Muscle layer of colon (tissue), 2 donors: ENCODE measurements at regions not wholly inside any gene's neighbourhood (a gene's known extent, or its start where the extent isn't known, plus 50 kb on each side); places are given as distances from the start of the nearest gene placed in this dataset.
"Not testable (repeated sequence)": the region's sequence is repeated elsewhere in the genome, so short reads cannot be mapped to it uniquely, and the experiment has no call there.

Experiments used
- H3K27ac ChIP-seq: one replicate; pipeline ENCODE4 v1.7.0; 2013; ENCODE audit warnings: low read depth, mild to moderate bottlenecking, low read length, moderate library complexity
- H3K27me3 ChIP-seq, 2 donors: one replicate each; pipeline ENCODE4 v1.7.0; 2013; ENCODE audit warnings: low read length in 2 of 2, mild to moderate bottlenecking in 2 of 2; ENCODE audit not compliant: insufficient read depth in 2 of 2, control insufficient read depth in 1 of 2
- H3K36me3 ChIP-seq: one replicate; pipeline ENCODE4 v1.7.0; 2013; ENCODE audit warnings: mild to moderate bottlenecking, low read length; ENCODE audit not compliant: insufficient read depth
- H3K4me1 ChIP-seq: one replicate; pipeline ENCODE4 v1.7.0; 2013; ENCODE audit warnings: mild to moderate bottlenecking, low read length; ENCODE audit not compliant: insufficient read depth
- H3K4me3 ChIP-seq, 2 donors: one replicate each; pipeline ENCODE4 v1.7.0; 2013; ENCODE audit warnings: low read length in 2 of 2, low read depth in 1 of 2, mild to moderate bottlenecking in 1 of 2, moderate library complexity in 1 of 2
- H3K9ac ChIP-seq: one replicate; pipeline ENCODE4 v1.7.0; 2013; ENCODE audit warnings: low read length
- H3K9me3 ChIP-seq: one replicate; pipeline ENCODE4 v1.7.0; 2013; ENCODE audit warnings: mild to moderate bottlenecking, low read length
- donor health status: abdominal sarcoma.
- donor health status: Adenocarcinoma of cecum.

DNA sequence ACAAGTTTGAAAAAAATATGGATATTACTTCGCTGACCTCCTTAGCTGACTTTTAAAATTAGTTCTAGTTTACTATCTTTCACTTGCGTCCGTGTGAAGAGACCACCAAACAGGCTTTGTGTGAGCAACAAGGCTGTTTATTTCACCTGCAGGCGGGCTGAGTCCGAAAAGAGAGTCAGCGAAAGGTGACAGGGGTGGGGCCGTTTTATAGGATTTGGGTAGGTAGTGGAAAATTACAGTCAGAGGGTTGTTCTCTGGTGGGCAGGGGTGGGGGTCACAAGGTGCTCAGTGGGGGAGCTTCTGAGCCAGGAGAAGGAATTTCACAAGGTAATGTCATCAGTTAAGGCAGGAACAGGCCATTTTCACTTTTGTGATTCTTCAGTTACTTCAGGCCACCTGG lies 203.7 kb downstream of the POM121L12 start:
- not testable (repeated sequence) for H3K4me3 ChIP-seq, H3K27me3 ChIP-seq, H3K9ac ChIP-seq, H3K27ac ChIP-seq, H3K9me3 ChIP-seq, H3K4me1 ChIP-seq, H3K36me3 ChIP-seq

DNA sequence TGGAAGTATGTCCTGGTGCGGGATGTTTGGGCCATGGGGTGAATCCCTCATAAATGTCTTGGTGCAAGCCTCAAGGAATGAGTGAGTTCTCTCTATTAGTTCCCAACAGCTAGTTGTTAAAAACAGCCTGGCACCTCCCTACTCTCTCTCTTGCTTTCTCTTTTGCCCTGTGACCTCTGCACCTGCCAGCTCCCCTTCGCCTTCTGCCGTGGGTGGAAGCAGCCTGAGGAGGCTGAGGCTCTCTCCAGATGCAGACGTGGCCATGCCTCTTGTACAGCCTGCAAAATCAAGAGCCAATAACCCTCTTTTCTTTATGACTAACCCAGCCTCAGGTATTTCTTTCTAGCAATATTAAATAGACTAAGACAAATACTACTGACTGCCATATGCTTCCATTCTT lies 210.3 kb downstream of the POM121L12 start:
- H3K4me1 ChIP-seq = no peaks in the 10 kb centered on the region
- no peak overlapping the region for H3K4me3 ChIP-seq
- H3K27me3 ChIP-seq = no peaks in the 10 kb centered on the region
- no peaks in the 10 kb centered on the region for H3K36me3 ChIP-seq
- no peak overlapping the region for H3K9ac ChIP-seq
- H3K27ac ChIP-seq = no peak overlapping the region
- H3K9me3 ChIP-seq = no peaks in the 10 kb centered on the region

DNA sequence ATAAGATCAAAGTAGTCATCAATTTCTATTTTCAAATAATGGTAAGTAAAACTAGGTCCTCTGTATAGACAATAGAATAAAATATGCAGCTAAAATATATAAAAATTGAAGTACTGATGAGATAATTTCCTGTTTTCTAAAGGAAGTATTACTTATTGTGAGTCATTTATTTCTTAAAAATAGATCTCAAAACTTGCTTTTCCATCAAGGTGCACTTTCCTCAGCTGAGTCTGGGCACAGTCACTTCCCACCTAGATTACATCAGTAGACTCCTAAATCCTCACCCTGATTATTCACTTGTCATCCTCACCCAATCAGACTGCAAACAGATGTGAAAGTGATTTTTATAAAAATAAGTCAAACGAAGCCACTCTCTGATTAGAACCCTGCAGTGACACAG lies 211.5 kb downstream of the POM121L12 start:
- Histone ChIP-seq H3K36me3 (no peaks in the 10 kb centered on the region), H3K9ac (no peak overlapping the region), H3K27ac (no peak overlapping the region), H3K27me3 (no peaks in the 10 kb centered on the region), H3K4me3 (no peak overlapping the region), H3K4me1 (no peaks in the 10 kb centered on the region), H3K9me3 (no peaks in the 10 kb centered on the region)

DNA sequence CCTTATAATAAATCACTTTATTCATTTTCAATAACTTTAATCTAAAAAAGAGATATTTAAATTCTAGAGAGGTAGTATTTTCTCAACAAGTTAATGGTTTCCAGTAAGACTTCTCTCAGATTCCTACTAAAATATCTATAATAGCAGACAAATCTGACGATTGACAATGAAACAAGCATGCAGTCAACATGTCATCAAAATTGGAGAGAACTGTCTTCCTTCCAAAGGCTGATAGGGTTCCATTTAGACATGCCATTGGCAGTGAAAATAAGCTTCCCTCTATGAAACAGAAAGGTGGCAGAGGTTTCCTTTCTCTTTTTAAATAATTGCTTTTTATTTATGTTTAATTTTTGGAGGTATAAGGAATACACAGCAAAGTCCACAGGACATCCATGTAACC lies 217.1 kb downstream of the POM121L12 start:
- H3K4me3 ChIP-seq = no peak overlapping the region

DNA sequence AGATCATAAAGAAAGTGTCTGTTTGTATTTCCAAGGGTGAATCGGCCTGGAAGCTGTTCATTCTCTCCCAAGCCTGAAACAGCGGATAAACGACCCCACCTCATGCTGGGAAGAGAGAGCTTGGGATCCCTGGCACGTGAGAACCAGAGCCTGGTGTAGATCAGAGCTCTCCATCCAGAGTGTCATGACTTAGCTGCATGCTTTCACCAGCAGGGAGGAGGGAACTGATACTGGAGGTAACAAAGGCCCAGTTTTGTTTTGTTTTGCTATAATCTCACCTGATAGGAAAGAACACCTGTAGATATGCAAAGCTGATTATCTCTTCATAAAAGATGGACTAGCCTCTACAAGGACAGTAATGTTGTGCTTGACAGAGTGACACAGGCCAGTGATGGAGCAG lies 236.6 kb downstream of the POM121L12 start:
- Histone ChIP-seq H3K9me3 (no peaks in the 10 kb centered on the region), H3K4me1 (peaks cover 17% of the 10 kb centered on the region), H3K4me3 (peak overlapping the region; percentile 28 to 33), H3K27ac (no peak overlapping the region), H3K36me3 (no peaks in the 10 kb centered on the region), H3K9ac (no peak overlapping the region), H3K27me3 (no peaks in the 10 kb centered on the region)

More for the DNA sequence above, 217.1 kb downstream of the POM121L12 start:
- H3K9ac ChIP-seq = no peak overlapping the region
- H3K36me3 ChIP-seq = no peaks in the 10 kb centered on the region
- H3K4me1 ChIP-seq = no peaks in the 10 kb centered on the region
- H3K9me3 ChIP-seq = no peaks in the 10 kb centered on the region
- H3K27me3 ChIP-seq = no peaks in the 10 kb centered on the region
- no peak overlapping the region for H3K27ac ChIP-seq

DNA sequence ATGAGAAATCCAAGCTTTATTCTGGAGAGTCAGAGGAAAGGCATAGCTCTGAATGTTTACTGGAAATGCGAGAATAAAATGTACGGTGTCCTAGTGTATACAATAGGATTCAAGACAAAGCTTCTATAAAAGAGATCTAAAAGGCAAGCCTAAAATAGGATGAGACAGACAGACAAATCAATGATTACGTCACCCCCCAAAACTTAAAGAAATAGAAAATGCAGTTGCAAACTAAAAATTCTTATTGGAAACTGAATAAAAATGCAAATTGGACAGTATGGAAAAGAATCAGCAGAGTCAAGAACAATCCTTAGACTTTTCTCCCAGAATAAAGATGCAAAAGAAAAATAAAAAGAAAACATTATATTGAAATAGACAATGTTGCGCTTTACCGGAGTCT lies 245.9 kb downstream of the POM121L12 start:
- H3K9ac ChIP-seq = no peak overlapping the region
- H3K4me1 ChIP-seq = peaks cover 6% of the 10 kb centered on the region
- H3K4me3 ChIP-seq = no peak overlapping the region
- no peaks in the 10 kb centered on the region for H3K27me3 ChIP-seq
- no peaks in the 10 kb centered on the region for H3K9me3 ChIP-seq
- H3K27ac ChIP-seq = no peak overlapping the region
- no peaks in the 10 kb centered on the region for H3K36me3 ChIP-seq

DNA sequence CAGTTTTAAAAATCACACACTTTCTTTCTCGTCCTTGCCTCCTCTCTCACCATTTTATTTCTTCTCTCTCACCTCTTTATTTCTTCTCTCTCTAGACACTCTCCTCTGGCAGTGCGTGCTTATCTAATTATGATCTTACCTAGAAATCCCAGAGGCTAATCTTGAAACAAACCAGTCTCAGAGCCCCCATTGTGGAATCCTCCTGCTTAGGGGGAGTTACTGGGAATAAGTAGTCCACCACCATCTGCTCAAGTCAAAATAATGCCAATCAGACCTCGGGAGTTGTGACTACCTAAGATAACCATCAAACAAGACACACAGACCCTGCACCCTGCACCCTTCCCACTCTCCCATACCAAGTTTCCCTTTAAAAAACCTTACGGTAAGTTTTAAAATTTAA lies 256.9 kb downstream of the POM121L12 start:
- H3K9me3 ChIP-seq = no peaks in the 10 kb centered on the region
- no peak overlapping the region for H3K27ac ChIP-seq
- H3K9ac ChIP-seq = no peak overlapping the region
- H3K27me3 ChIP-seq = no peaks in the 10 kb centered on the region
- no peaks in the 10 kb centered on the region for H3K36me3 ChIP-seq
- no peaks in the 10 kb centered on the region for H3K4me1 ChIP-seq
- no peak overlapping the region for H3K4me3 ChIP-seq

DNA sequence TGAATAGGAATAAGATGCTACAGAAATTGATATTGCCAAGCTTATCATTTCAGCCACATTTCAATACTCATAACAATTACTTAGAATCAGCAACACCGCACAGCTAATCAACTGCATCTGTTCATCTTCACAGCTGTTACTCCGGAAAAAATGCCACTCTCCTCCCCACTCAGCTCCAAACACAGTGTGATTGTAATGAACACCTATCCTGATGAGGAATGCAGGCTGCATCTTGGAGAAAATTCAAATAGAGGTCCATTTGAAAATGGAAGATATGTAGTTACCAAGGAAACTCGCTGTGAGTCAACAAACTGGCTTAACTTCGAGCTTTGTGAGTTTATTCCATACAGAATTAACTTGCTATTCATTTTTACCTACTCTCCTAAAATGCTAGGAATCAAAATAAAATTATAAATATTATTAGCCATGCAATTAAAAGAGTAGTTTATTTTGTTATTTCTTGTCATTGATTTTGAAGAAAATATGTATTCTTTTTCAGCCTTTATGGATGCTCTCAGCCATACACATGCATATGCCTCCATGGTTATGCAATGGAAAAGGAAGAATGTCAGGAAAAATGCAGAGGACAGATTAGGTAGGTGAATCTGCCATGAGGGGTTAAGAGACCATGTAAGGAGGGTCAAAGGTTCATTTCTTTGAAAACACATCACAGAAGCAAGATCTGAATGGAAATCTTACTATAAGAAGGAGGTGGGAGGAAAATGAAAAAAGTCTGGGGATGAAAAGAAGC lies 267.2 kb downstream of the POM121L12 start:
- Histone ChIP-seq H3K27me3 (no peaks in the 10 kb centered on the region), H3K4me1 (peaks cover 4% of the 10 kb centered on the region), H3K9ac (no peak overlapping the region), H3K4me3 (no peak overlapping the region), H3K36me3 (no peaks in the 10 kb centered on the region), H3K9me3 (no peaks in the 10 kb centered on the region), H3K27ac (no peak overlapping the region)

DNA sequence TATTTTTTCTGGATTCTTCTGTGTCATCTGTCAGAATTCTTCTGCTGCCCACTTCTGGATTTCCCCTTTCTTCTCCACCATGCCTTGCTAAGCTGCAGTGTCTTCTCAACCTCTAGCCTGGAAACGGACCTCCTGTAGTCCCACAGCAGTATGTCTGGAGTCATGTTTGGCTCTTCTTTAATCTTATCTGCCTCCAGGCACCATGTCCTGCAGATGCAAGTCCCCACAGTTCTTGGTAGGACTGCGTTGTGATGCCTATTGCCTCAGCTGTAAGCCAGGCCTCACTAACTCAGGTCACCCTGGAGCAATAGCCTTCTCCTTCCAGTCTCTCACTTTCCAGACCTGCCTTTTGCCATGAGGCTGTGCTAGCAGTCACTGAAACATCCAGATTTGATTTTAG lies 268.3 kb downstream of the POM121L12 start:
- no peak overlapping the region for H3K4me3 ChIP-seq
- H3K9me3 ChIP-seq = no peaks in the 10 kb centered on the region
- no peaks in the 10 kb centered on the region for H3K36me3 ChIP-seq
- H3K27me3 ChIP-seq = no peaks in the 10 kb centered on the region
- no peak overlapping the region for H3K27ac ChIP-seq
- no peak overlapping the region for H3K9ac ChIP-seq
- peaks cover 5% of the 10 kb centered on the region for H3K4me1 ChIP-seq

DNA sequence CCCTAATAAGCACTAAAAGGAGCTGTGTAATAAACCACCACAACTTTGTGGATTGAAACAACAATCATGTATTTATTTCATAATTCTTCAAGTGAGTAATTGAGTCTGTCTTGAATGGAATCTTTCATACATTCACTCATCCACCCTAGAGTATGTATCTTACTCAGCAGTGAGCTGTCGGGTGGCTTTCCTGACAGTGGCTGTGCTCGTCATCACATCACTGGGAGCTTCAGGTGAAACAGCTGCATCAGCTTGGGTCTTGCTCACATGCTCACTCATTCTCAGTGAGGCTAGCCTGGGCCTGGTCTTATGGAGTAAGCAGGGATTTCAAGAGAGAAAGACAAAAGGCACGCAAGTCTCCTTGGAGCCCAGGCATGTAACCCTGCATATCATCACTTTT lies 271.4 kb downstream of the POM121L12 start:
- H3K4me3 ChIP-seq = no peak overlapping the region
- no peaks in the 10 kb centered on the region for H3K36me3 ChIP-seq
- peaks cover 5% of the 10 kb centered on the region for H3K4me1 ChIP-seq
- H3K9me3 ChIP-seq = no peaks in the 10 kb centered on the region
- H3K27me3 ChIP-seq = no peaks in the 10 kb centered on the region
- no peak overlapping the region for H3K27ac ChIP-seq
- H3K9ac ChIP-seq = no peak overlapping the region

DNA sequence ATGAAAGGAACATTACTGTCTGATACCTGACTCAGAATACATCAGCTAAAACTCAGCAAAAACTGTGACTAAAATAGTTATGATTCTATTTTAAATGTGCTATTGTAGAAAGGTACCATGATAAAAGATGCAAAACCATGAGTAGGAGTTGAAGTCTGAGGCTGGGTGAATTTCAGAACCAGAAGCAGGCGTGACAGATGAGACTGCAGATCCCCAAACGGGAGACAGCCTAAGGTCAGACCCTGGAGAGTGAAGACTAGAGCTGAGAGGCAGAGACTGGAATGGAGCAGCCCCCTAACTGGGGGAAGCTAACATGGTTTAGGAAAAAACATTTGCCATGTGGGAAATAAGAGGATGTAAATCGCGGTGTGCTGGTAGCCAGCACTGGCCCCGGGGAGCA lies 275.8 kb downstream of the POM121L12 start:
- peaks cover 7% of the 10 kb centered on the region for H3K4me1 ChIP-seq
- no peaks in the 10 kb centered on the region for H3K27me3 ChIP-seq
- no peak overlapping the region for H3K4me3 ChIP-seq
- no peaks in the 10 kb centered on the region for H3K9me3 ChIP-seq
- no peak overlapping the region for H3K27ac ChIP-seq
- H3K36me3 ChIP-seq = no peaks in the 10 kb centered on the region
- no peak overlapping the region for H3K9ac ChIP-seq

DNA sequence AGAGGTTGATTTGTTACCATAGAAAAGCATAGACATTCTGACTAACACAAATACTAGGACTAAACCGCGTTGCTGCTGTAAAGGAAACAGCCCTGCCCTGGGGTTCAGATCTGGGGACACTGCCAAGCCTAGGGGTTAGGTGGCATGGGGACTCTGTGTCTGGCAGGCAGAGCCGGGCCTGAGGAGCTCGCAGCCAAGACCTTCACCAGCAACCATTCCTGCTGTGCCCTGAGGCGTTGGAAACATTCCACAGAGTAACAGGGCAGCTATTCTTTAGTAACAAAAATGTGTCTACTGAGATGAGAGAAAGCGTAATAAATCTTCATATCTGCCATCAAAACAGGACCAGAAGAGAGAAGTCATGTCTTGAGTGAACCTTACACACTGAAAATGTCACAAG lies 280.5 kb downstream of the POM121L12 start:
- H3K4me3 ChIP-seq = no peak overlapping the region
- no peaks in the 10 kb centered on the region for H3K9me3 ChIP-seq
- H3K27me3 ChIP-seq = no peaks in the 10 kb centered on the region
- H3K27ac ChIP-seq = no peak overlapping the region
- peaks cover 5% of the 10 kb centered on the region for H3K4me1 ChIP-seq
- no peak overlapping the region for H3K9ac ChIP-seq
- no peaks in the 10 kb centered on the region for H3K36me3 ChIP-seq
